NCI-H446 (cell line): ENCODE measurements at regions not wholly inside any gene's neighbourhood (a gene's known extent, or its start where the extent isn't known, plus 50 kb on each side); places are given as distances from the start of the nearest gene placed in this dataset.
"Not testable (repeated sequence)": the region's sequence is repeated elsewhere in the genome, so short reads cannot be mapped to it uniquely, and the experiment has no call there.

Source experiments
- DNase-seq, 2 experiments: peaks; one replicate each; lab custom pipeline; 2025; lab: John Stamatoyannopoulos, UW

GRCh38 chr2:116510117-116510671 is 1304.3 kb upstream of the DDX18 start:
- DNase-seq: peak in 1 of 2 experiments; percentile 4

- DNase-seq: no peak
Observed at GRCh38 chr2:116511426-116511825, 1303.1 kb upstream of the DDX18 start.

- no peak for DNase-seq
Observed at GRCh38 chr2:116513991-116514390, 1300.5 kb upstream of the DDX18 start.

- DNase-seq: no peak
Observed at GRCh38 chr2:116517936-116518335, 1296.6 kb upstream of the DDX18 start.

- DNase-seq: no peak
Observed at GRCh38 chr2:116537811-116538210, 1276.7 kb upstream of the DDX18 start.

DNA sequence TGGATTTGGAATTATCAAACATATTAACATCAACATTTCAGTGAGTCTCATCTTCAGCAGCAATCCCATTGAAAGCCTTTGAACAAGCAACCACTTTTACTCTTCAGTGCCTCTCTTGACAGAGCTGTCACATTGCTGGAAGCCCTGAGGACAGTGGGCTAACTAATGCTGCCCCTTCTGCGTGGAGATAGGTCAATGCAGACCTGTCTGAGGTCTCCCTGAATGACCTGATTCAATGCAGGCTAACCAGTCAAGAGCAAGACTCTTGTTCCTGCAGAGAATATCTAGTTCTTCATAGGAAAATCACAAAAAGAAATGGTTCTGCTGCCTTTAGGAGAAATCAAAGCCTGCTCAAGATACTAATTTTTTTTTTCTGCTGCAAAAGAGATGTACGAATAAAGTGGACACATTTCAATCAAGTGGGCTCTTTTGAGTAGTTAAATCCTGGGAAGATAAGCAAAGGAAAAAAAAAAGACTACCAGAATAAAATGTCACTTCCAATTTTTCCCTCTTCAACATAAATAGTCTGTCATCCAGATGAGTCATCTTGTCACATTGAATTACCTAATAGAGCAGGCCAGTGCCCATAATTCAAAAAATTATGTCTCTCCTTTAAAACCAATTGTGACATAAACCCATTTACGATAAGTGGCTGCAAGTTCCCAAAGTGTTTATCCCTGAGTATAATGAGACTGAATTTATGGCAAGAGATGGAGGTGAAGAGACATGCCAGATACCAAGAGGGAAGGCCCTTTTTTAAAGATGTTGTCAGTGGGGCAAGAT is 1269.0 kb upstream of the DDX18 start:
- no peak for DNase-seq

- not testable (repeated sequence) for DNase-seq
Observed at GRCh38 chr2:116552738-116553419, 1261.6 kb upstream of the DDX18 start.

- no peak for DNase-seq
Observed at GRCh38 chr2:116580209-116580608, 1234.3 kb upstream of the DDX18 start.

DNA sequence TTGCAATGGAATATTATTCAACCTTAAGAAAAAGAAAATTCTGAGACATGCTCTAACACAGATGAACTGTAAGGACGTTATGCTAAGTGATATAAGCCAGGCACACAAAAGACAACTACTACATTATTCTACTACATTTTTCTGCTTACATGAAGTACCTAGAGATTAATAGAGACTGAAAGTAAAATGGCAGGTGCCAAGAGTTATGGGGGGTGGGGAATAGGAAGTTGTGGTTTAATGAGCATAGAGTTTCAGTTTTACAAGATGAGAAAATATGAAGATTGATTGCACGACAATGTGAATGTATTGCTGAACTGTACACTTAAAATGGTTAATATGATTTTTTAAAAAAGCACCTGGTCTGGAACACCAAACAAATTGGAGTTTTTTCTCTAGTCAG is 1231.6 kb upstream of the DDX18 start:
- DNase-seq: no peak

GRCh38 chr2:116585669-116586327 is 1228.7 kb upstream of the DDX18 start:
- no peak for DNase-seq

DNA sequence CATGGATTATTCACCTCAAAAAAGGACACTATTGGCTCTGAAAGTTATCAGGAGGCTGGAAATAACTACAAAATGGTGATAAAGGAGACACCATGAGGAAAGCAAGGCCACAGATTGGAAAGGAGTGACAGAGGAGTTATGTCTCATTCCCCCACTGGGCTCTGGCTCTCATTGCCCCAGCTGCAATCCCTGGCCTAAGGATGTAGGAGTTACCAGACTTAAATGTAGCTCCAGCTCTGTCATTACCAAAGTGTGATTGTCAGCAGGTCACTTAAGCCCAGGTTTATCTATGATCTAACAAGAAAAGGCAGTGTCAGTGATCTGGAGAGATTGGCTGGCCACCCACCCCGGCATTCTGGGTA is 1228.2 kb upstream of the DDX18 start:
- no peak for DNase-seq
